ENCODE measurements at regions not wholly inside any gene's neighbourhood (a gene's known extent, or its start where the extent isn't known, plus 50 kb on each side); places are given as distances from the start of the nearest gene placed in this dataset.

- no peak overlapping the region for H3K4me3 ChIP-seq (ENCODE audit: low read depth, low read length)
- no peak for TF ChIP-seq CTCF (IDR thresholded peaks at IDR 0.05; ENCODE audit: insufficient read depth, low read depth, low read length, missing control alignments)
- no peak for DNase-seq (ENCODE audit: low read depth)
These were observed 163.9 kb downstream of the PTCSC3 start for GRCh38 chr14:36012621-36013020.

- TF ChIP-seq CTCF (IDR thresholded peaks at IDR 0.05; ENCODE audit: insufficient read depth, low read depth, low read length, missing control alignments): no peak
- no peak overlapping the region for H3K4me3 ChIP-seq (ENCODE audit: low read depth, low read length)
- no peak for DNase-seq (ENCODE audit: low read depth)
These were observed 166.9 kb downstream of the PTCSC3 start for GRCh38 chr14:36009643-36010042.

DNA sequence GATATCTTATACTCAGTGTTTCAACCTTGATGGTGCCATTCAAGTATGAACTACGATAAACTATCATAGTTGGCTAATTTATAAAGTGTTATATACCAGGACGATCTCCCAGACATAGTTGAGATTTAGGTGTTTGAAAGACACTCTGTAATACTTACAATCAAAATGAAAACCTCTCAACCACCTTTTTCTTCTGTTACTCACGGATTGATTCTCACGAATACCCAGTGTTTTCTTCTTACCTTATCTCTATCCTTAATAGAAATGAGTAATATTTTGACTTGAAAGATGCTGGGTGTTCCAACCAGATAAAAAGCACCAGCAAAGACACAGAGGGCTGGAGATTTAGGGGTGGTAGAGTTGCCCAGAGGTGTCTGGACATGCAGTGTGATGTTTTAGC, 169.9 kb downstream of the PTCSC3 start:
- no peak overlapping the region for H3K4me3 ChIP-seq (ENCODE audit: low read depth, low read length)
- TF ChIP-seq CTCF (IDR thresholded peaks at IDR 0.05; ENCODE audit: insufficient read depth, low read depth, low read length, missing control alignments): no peak
- no peak for DNase-seq (ENCODE audit: low read depth)

DNA sequence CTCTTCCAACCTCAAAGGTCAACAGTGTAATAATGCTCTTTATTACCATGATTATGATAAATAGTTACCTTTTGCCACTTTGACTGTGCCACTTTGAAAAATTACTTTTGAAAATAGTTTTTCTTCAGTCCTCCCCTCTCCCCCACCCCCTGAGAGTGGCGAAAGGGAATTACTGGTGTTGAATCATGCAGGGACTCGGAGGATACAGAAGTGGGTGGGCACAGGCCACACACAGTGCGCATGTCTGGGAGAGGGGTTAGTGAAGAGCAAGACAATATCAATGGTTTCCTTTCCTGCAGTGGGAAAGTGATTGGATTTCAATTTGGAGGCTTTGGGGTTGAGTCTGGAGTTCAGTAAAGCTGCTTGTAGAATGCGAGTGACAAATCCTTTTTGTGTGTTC, 170.9 kb downstream of the PTCSC3 start:
- DNase-seq (ENCODE audit: low read depth): no peak
- no peak for TF ChIP-seq CTCF (IDR thresholded peaks at IDR 0.05; ENCODE audit: insufficient read depth, low read depth, low read length, missing control alignments)
- H3K4me3 ChIP-seq (ENCODE audit: low read depth, low read length): no peak overlapping the region

DNA sequence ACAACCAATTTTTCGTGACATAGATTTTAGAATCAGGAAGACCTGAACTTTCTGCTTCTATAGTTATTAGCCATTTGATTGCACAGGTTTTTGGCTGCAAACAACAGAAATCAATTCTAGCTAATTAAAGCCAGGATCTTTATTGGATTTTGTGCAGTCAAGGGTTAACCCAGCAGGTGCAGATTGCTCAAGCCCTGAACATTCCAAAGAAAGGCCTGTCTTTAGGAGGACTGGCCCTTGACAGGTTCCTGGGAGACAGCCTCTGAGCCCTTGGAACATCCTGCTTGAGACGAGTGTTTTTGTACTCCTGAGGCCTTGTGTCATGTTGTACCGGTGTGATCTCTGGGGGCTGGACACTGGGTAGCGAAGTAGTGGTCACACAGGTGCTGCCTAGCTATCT, 174.6 kb downstream of the PTCSC3 start:
- no peak overlapping the region for H3K4me3 ChIP-seq (ENCODE audit: low read depth, low read length)
- no peak for DNase-seq (ENCODE audit: low read depth)
- TF ChIP-seq CTCF (IDR thresholded peaks at IDR 0.05; ENCODE audit: insufficient read depth, low read depth, low read length, missing control alignments): no peak

DNA sequence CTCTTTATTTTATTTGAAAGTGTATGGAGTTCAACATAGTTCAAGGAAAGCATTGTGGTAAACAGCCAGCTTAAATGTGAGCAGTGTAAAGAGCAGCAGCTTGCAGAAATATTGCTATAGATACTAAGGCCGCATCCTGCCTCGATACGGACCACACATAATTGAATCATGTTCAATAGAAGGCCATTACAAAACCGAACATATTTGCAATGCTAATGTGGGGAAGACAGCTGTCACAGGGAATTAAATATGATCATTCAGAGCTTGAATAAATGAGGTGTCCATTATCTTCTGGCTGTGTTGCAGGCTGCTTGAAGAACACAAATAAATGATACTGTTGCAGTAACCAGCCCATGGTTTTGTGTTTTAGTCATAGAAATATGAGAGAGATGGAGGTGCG, 173.2 kb downstream of the BRMS1L start:
- no peak for DNase-seq (ENCODE audit: low read depth)
- no peak overlapping the region for H3K4me3 ChIP-seq (ENCODE audit: low read depth, low read length)
- no peak for TF ChIP-seq CTCF (IDR thresholded peaks at IDR 0.05; ENCODE audit: insufficient read depth, low read depth, low read length, missing control alignments)

GRCh38 chr14:35998303-35998702, 172.2 kb downstream of the BRMS1L start:
- no peak overlapping the region for H3K4me3 ChIP-seq (ENCODE audit: low read depth, low read length)
- DNase-seq (ENCODE audit: low read depth): no peak
- no peak for TF ChIP-seq CTCF (IDR thresholded peaks at IDR 0.05; ENCODE audit: insufficient read depth, low read depth, low read length, missing control alignments)
